H9 (cell line): ENCODE measurements at regions not wholly inside any gene's neighbourhood (a gene's known extent, or its start where the extent isn't known, plus 50 kb on each side); places are given as distances from the start of the nearest gene placed in this dataset.

Source experiments
- DNase-seq: peaks from one replicate; pipeline ENCODE4 v3.0.0-alpha.2; 2017
- H2AFZ ChIP-seq: one replicate; pipeline ENCODE4 v1.6.1; 2013; ENCODE audit warnings: mild to moderate bottlenecking, low read length, control low read depth, moderate library complexity
- H2AK5ac ChIP-seq: 2 replicates; pipeline ENCODE4 v1.6.1; 2013; ENCODE audit warnings: low read length, control low read depth, mixed read lengths; ENCODE audit not compliant: insufficient read length
- H2BK120ac ChIP-seq: one replicate; pipeline ENCODE4 v1.6.1; 2013; ENCODE audit warnings: low read depth, mild to moderate bottlenecking, low read length, control low read depth, inconsistent platforms; ENCODE audit not compliant: poor library complexity, severe bottlenecking
- H2BK12ac ChIP-seq: 2 replicates; pipeline ENCODE4 v1.6.1; 2013; ENCODE audit warnings: low read length, control low read depth, mixed read lengths, low read depth; ENCODE audit not compliant: insufficient read length
- H2BK15ac ChIP-seq: 2 replicates; pipeline ENCODE4 v1.6.1; 2013; ENCODE audit warnings: low read depth, low read length, control low read depth
- H2BK20ac ChIP-seq: one replicate; pipeline ENCODE4 v1.6.1; 2013; ENCODE audit warnings: low read depth, mild to moderate bottlenecking, low read length, control low read depth, inconsistent platforms; ENCODE audit not compliant: poor library complexity, severe bottlenecking
- H2BK5ac ChIP-seq: 2 replicates; pipeline ENCODE4 v1.6.1; 2013; ENCODE audit warnings: low read length, control low read depth, mixed read lengths; ENCODE audit not compliant: insufficient read length
- H3K14ac ChIP-seq: 2 replicates; pipeline ENCODE4 v1.6.1; 2013; ENCODE audit warnings: low read length, control low read depth; ENCODE audit not compliant: insufficient read depth
- H3K18ac ChIP-seq: 2 replicates; pipeline ENCODE4 v1.6.1; 2013; ENCODE audit warnings: low read depth, mild to moderate bottlenecking, mixed read lengths, low read length, control low read depth; ENCODE audit not compliant: insufficient read length
- H3K23ac ChIP-seq: 2 replicates; pipeline ENCODE4 v1.6.1; 2013; ENCODE audit warnings: low read length, control low read depth, mixed read lengths, low read depth; ENCODE audit not compliant: insufficient read length
- H3K23me2 ChIP-seq: 2 replicates; pipeline ENCODE4 v1.6.1; 2013; ENCODE audit warnings: low read depth, mild to moderate bottlenecking, mixed read lengths, low read length, control low read depth; ENCODE audit not compliant: insufficient read length, poor library complexity, severe bottlenecking
- H3K27ac ChIP-seq: 2 replicates; pipeline ENCODE4 v1.5.1; 2013; ENCODE audit warnings: low read length, control low read depth, mixed read lengths, low read depth; ENCODE audit not compliant: insufficient read length
- H3K27me3 ChIP-seq: 2 replicates; pipeline ENCODE4 v1.6.1; 2013; ENCODE audit warnings: low read length, control low read depth, inconsistent platforms; ENCODE audit not compliant: insufficient read depth
- H3K4ac ChIP-seq: 2 replicates; pipeline ENCODE4 v1.6.1; 2013; ENCODE audit warnings: low read depth, mild to moderate bottlenecking, control low read depth, inconsistent platforms, low read length, moderate library complexity
- H3K4me1 ChIP-seq: 2 replicates; pipeline ENCODE4 v1.6.1; 2013; ENCODE audit warnings: low read length, control low read depth, inconsistent platforms; ENCODE audit not compliant: insufficient read depth
- H3K4me2 ChIP-seq: 2 replicates; pipeline ENCODE4 v1.6.1; 2013; ENCODE audit warnings: low read length, control low read depth, mixed read lengths; ENCODE audit not compliant: insufficient read length, insufficient read depth
- H3K56ac ChIP-seq: 2 replicates; pipeline ENCODE4 v1.6.1; 2013; ENCODE audit warnings: low read depth, mild to moderate bottlenecking, mixed read lengths, low read length, control low read depth; ENCODE audit not compliant: insufficient read length
- H3K79me1 ChIP-seq: 2 replicates; pipeline ENCODE4 v1.6.1; 2013; ENCODE audit warnings: low read depth, mild to moderate bottlenecking, moderate library complexity, low read length, control low read depth, inconsistent platforms; ENCODE audit not compliant: insufficient read depth, poor library complexity, severe bottlenecking
- H3K79me2 ChIP-seq: 2 replicates; pipeline ENCODE4 v1.6.1; 2013; ENCODE audit warnings: low read length, control low read depth, inconsistent platforms; ENCODE audit not compliant: insufficient read depth
- H3K9ac ChIP-seq: 2 replicates; pipeline ENCODE4 v1.6.1; 2013; ENCODE audit warnings: low read length, control low read depth, mixed read lengths; ENCODE audit not compliant: insufficient read length; ENCODE audit errors: extremely low read depth
- H3K9me3 ChIP-seq: one replicate; pipeline ENCODE4 v1.6.1; 2013; ENCODE audit warnings: low read depth, low read length, inconsistent platforms; ENCODE audit not compliant: control insufficient read depth
- H3T11ph ChIP-seq: one replicate; pipeline ENCODE4 v1.6.1; 2013; ENCODE audit warnings: mild to moderate bottlenecking, low read length, control low read depth, inconsistent platforms
- H4K20me1 ChIP-seq: one replicate; pipeline ENCODE4 v1.6.1; 2013; ENCODE audit not compliant: control insufficient read depth, insufficient read length, insufficient read depth
- H4K5ac ChIP-seq: 2 replicates; pipeline ENCODE4 v1.6.1; 2013; ENCODE audit warnings: low read depth, mild to moderate bottlenecking, mixed read lengths, low read length, control low read depth; ENCODE audit not compliant: insufficient read length
- H4K8ac ChIP-seq: replicated peaks from 2 replicates; pipeline ENCODE4 v1.6.1; 2013; ENCODE audit warnings: low read length, control low read depth, mixed read lengths, low read depth; ENCODE audit not compliant: insufficient read length
- H4K91ac ChIP-seq: 2 replicates; pipeline ENCODE4 v1.6.1; 2013; ENCODE audit warnings: low read depth, mild to moderate bottlenecking, moderate library complexity, mixed read lengths, low read length, control low read depth; ENCODE audit not compliant: insufficient read length
- H3K27ac Mint-ChIP-seq, 3 experiments: 2 replicates in 2 of 3; 3 replicates in 1 of 3; pipeline ENCODE4 v1.8.0; 2020 to 2021; ENCODE audit warnings: mixed read lengths in 3 of 3, mild to moderate bottlenecking in 1 of 3, moderate library complexity in 1 of 3
- H3K27me3 Mint-ChIP-seq: 2 replicates; pipeline ENCODE4 v1.8.0; 2021; ENCODE audit warnings: low read depth, mild to moderate bottlenecking, moderate library complexity, mixed read lengths
- H3K36me3 Mint-ChIP-seq, 3 experiments: 2 replicates in 2 of 3; 3 replicates in 1 of 3; pipeline ENCODE4 v1.8.0; 2020 to 2021; ENCODE audit warnings: low read depth in 3 of 3, mixed read lengths in 3 of 3; ENCODE audit not compliant: insufficient read depth in 1 of 3
- H3K4me1 Mint-ChIP-seq, 2 experiments: 2 replicates each; pipeline ENCODE4 v1.8.0; 2020; ENCODE audit warnings: mixed read lengths in 2 of 2
- H3K4me3 Mint-ChIP-seq, 2 experiments: 2 replicates in 1 of 2; 3 replicates in 1 of 2; pipeline ENCODE4 v1.8.0; 2020 to 2021; ENCODE audit warnings: mild to moderate bottlenecking in 2 of 2, mixed read lengths in 2 of 2, moderate library complexity in 1 of 2
- H3K9me3 Mint-ChIP-seq, 2 experiments: 2 replicates in 1 of 2; 3 replicates in 1 of 2; pipeline ENCODE4 v1.8.0; 2020; ENCODE audit warnings: mild to moderate bottlenecking in 2 of 2, mixed read lengths in 2 of 2, moderate library complexity in 1 of 2
- CTCF ChIP-seq: fragments of 200-600 bp; sonication (generic); conservative IDR thresholded peaks from 3 replicates; pipeline ENCODE4 v1.8.0; 2021; ENCODE audit warnings: antibody characterized with exemption, mild to moderate bottlenecking
- WGBS: extraction: QIAGEN DNeasy Blood & Tissue Kit; methylation state at CpG from one replicate; pipeline ENCODE4 v1.1.7; 2013; ENCODE audit warnings: missing lambda C conversion rate, low lambda C conversion rate, mixed read lengths; ENCODE audit not compliant: insufficient read length; ENCODE audit errors: extremely low coverage; 5-methylcytosine and 5-hydroxymethylcytosine counted together

GRCh38 chr7:110604206-110604605 lies 486.7 kb upstream of the LRRN3 start:
- no peak for TF ChIP-seq CTCF
- H3K27me3 Mint-ChIP-seq: no peaks in the 10 kb centered on the region
- no peaks in the 10 kb centered on the region for H3K9me3 Mint-ChIP-seq

More at GRCh38 chr7:110604206-110604605, 486.7 kb upstream of the LRRN3 start:
- H3K4me2 ChIP-seq: no peak overlapping the region
- no peak overlapping the region for H4K91ac ChIP-seq
- H3K27me3 ChIP-seq: no peaks in the 10 kb centered on the region
- no peak overlapping the region for H2BK5ac ChIP-seq
- H3K4ac ChIP-seq: no peak overlapping the region
- H2BK12ac ChIP-seq: no peak overlapping the region
- H2AK5ac ChIP-seq: no peak overlapping the region
- H4K20me1 ChIP-seq: no peaks in the 10 kb centered on the region
- H3K14ac ChIP-seq: no peak overlapping the region
- no peak overlapping the region for H4K8ac ChIP-seq
- H3K23ac ChIP-seq: no peak overlapping the region
- DNase-seq: no peak
- H3K4me1 ChIP-seq: peaks cover 2% of the 10 kb centered on the region; the same call in 1 of the 2 replicates
- Mint-ChIP-seq H3K27ac (no peak overlapping the region), H3K36me3 (no peaks in the 10 kb centered on the region), H3K4me1 (peaks cover 20 to 21% of the 10 kb centered on the region in 2 experiments), H3K4me3 (no peak overlapping the region)
- WGBS: no CpG with 5 or more reads among the region's 4 CpGs
- H2BK20ac ChIP-seq: no peak overlapping the region
- no peaks in the 10 kb centered on the region for H3K23me2 ChIP-seq
- no peak overlapping the region for H3T11ph ChIP-seq
- H2BK15ac ChIP-seq: no peak overlapping the region
- H3K56ac ChIP-seq: no peak overlapping the region
- no peaks in the 10 kb centered on the region for H3K9me3 ChIP-seq
- no peak overlapping the region for H2BK120ac ChIP-seq
- H3K18ac ChIP-seq: no peak overlapping the region
- no peaks in the 10 kb centered on the region for H3K79me1 ChIP-seq
- no peak overlapping the region for H3K27ac ChIP-seq
- H2AFZ ChIP-seq: no peak overlapping the region
- no peaks in the 10 kb centered on the region for H3K79me2 ChIP-seq
- H3K9ac ChIP-seq: no peak overlapping the region
- H4K5ac ChIP-seq: no peak overlapping the region
